HEK293 (cell line): ENCODE measurements at regions not wholly inside any gene's neighbourhood (a gene's known extent, or its start where the extent isn't known, plus 50 kb on each side); places are given as distances from the start of the nearest gene placed in this dataset.

Experiments
- CTCF ChIA-PET: fragments of 350-600 bp; formaldehyde crosslinking; extraction: SDS; loops from one replicate; lab custom pipeline; 2021; ENCODE audit warnings: antibody characterized with exemption; lab: Yijun Ruan, JAX
- POLR2A ChIA-PET: fragments of 300-600 bp; formaldehyde crosslinking; extraction: SDS; loops from one replicate; lab custom pipeline; 2020; ENCODE audit warnings: antibody characterized with exemption, inconsistent platforms; lab: Yijun Ruan, JAX
- H3K27ac ChIP-seq: fragments of 200-500 bp; sonication (Bioruptor generic); 2 replicates; pipeline ENCODE4 v1.5.1; 2014; ENCODE audit warnings: low read depth, low read length, control low read depth, inconsistent platforms; ENCODE audit errors: extremely low read depth
- H3K36me3 ChIP-seq, 2 experiments: fragments of 200-500 bp in 1 of 2; sonication (Bioruptor generic) in 1 of 2; 1 replicate in 1 of 2; 2 replicates in 1 of 2; pipeline ENCODE4 v1.5.1; 2014 to 2017; ENCODE audit warnings: inconsistent platforms in 2 of 2, low read length in 2 of 2; ENCODE audit not compliant: control insufficient read depth in 2 of 2, insufficient read depth in 1 of 2
- H3K4me1 ChIP-seq: fragments of 200-500 bp; sonication (Bioruptor generic); 2 replicates; pipeline ENCODE4 v1.5.1; 2014; ENCODE audit warnings: mild to moderate bottlenecking, low read length, inconsistent platforms; ENCODE audit not compliant: control insufficient read depth, insufficient read depth
- H3K4me3 ChIP-seq: 2 replicates; pipeline ENCODE4 v1.5.1; 2011; ENCODE audit warnings: low read depth, mild to moderate bottlenecking, control low read depth, low read length, moderate library complexity
- H3K9me3 ChIP-seq: fragments of 200-500 bp; sonication (Bioruptor generic); 2 replicates; pipeline ENCODE4 v1.5.1; 2014; ENCODE audit warnings: low read depth, low read length, inconsistent platforms; ENCODE audit not compliant: control insufficient read depth, insufficient read depth
- SP2 ChIP-seq: fragments of 450-650 bp; formaldehyde crosslinking; IDR thresholded peaks from 2 replicates; pipeline ENCODE4 v1.5.1; 2016; ENCODE audit warnings: missing biosample characterization, missing genetic modification characterization
- ZBTB20 ChIP-seq: fragments of 450-650 bp; formaldehyde crosslinking; IDR thresholded peaks from 2 replicates; pipeline ENCODE4 v1.5.1; 2016; ENCODE audit warnings: missing biosample characterization, missing genetic modification characterization
- ZIC2 ChIP-seq: fragments of 450-650 bp; formaldehyde crosslinking; IDR thresholded peaks from 2 replicates; pipeline ENCODE4 v1.5.1; 2016; ENCODE audit warnings: missing biosample characterization, missing genetic modification characterization
- ZNF140 ChIP-seq: fragments of 450-650 bp; formaldehyde crosslinking; IDR thresholded peaks from 2 replicates; pipeline ENCODE4 v1.5.1; 2016; ENCODE audit warnings: missing biosample characterization, missing genetic modification characterization
- ZNF214 ChIP-seq: fragments of 450-650 bp; formaldehyde crosslinking; IDR thresholded peaks from 2 replicates; pipeline ENCODE4 v1.5.1; 2017; ENCODE audit warnings: missing biosample characterization, mild to moderate bottlenecking, missing genetic modification characterization, borderline replicate concordance
- ZNF23 ChIP-seq: fragments of 450-650 bp; formaldehyde crosslinking; IDR thresholded peaks from 2 replicates; pipeline ENCODE4 v1.5.1; 2016; ENCODE audit warnings: missing biosample characterization, missing genetic modification characterization, borderline replicate concordance
- ZNF341 ChIP-seq: fragments of 450-650 bp; formaldehyde crosslinking; IDR thresholded peaks from 2 replicates; pipeline ENCODE4; 2016; ENCODE audit warnings: low read depth, missing biosample characterization, missing genetic modification characterization
- ZNF354C ChIP-seq: fragments of 450-650 bp; formaldehyde crosslinking; IDR thresholded peaks from 2 replicates; pipeline ENCODE4 v1.5.1; 2016; ENCODE audit warnings: missing biosample characterization, missing genetic modification characterization, low read depth, borderline replicate concordance
- ZNF558 ChIP-seq: fragments of 450-650 bp; formaldehyde crosslinking; IDR thresholded peaks from 2 replicates; pipeline ENCODE4 v1.5.1; 2016; ENCODE audit warnings: missing biosample characterization, missing genetic modification characterization
- ZNF561 ChIP-seq: fragments of 450-650 bp; IDR thresholded peaks from 2 replicates; pipeline ENCODE4 v1.5.1; 2018; ENCODE audit warnings: missing biosample characterization, missing genetic modification characterization, borderline replicate concordance
- ZNF571 ChIP-seq: fragments of 450-650 bp; formaldehyde crosslinking; IDR thresholded peaks from 2 replicates; pipeline ENCODE4 v1.5.0; 2017; ENCODE audit warnings: missing biosample characterization, missing genetic modification characterization
- ZNF701 ChIP-seq: fragments of 450-650 bp; formaldehyde crosslinking; IDR thresholded peaks from 2 replicates; pipeline ENCODE4 v1.5.1; 2016; ENCODE audit warnings: missing biosample characterization, missing genetic modification characterization
- ZSCAN23 ChIP-seq: fragments of 450-650 bp; formaldehyde crosslinking; IDR thresholded peaks from 2 replicates; pipeline ENCODE4 v1.5.1; 2016; ENCODE audit warnings: missing biosample characterization, missing genetic modification characterization
- TF ChIP-seq, protein P1 (sequence below): fragments of 450-650 bp; formaldehyde crosslinking; IDR thresholded peaks from 2 replicates; pipeline ENCODE4 v1.5.1; 2017; ENCODE audit warnings: missing biosample characterization, missing genetic modification characterization
- TF ChIP-seq, protein P2 (sequence below): fragments of 450-650 bp; formaldehyde crosslinking; IDR thresholded peaks from 2 replicates; pipeline ENCODE4 v1.5.1; 2017; ENCODE audit warnings: missing biosample characterization, missing genetic modification characterization
- TF ChIP-seq, protein P3 (sequence below): fragments of 450-650 bp; formaldehyde crosslinking; IDR thresholded peaks from 2 replicates; pipeline ENCODE4 v1.5.1; 2016; ENCODE audit warnings: missing biosample characterization, missing genetic modification characterization
- TF ChIP-seq, protein P4 (sequence below): fragments of 450-650 bp; formaldehyde crosslinking; IDR thresholded peaks from 2 replicates; pipeline ENCODE4 v1.5.1; 2016; ENCODE audit warnings: missing biosample characterization, missing genetic modification characterization
- TF ChIP-seq, protein P5 (sequence below): IDR thresholded peaks from 2 replicates; pipeline ENCODE4 v1.6.1; 2011; ENCODE audit warnings: mild to moderate bottlenecking, low read depth, low read length, borderline replicate concordance

DNA sequence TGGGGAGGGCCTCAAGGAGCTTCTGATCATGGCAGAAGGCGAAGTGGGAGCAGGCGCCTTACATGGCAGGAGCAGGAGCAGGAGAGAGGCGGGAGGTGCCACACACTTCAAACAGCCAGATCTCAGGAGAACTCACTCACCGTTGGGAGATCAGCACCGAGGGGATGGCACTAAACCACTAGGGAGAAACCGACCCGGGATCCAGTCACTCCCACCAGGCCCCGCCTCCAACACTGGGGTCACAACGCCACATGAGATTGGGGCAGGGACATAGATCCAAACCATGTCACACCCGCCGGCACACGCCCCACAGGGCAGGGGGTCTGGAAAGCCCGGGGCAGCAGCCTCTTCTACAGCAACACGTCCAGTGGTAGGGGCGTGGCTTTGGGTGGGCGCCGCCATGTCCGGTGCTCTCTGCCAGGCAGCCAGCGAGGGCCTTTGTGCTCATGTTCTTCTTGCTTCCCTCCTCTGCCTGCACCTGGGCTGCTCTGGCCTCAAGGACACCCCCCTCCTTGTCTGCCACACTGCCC, 233.8 kb upstream of the SHH start:
- TF ChIP-seq ZNF561 (tag by site-specific recombination) (no peak), ZNF341 (tag by site-specific recombination) (no peak), ZIC2 (tag by site-specific recombination) (no peak), ZNF571 (tag by site-specific recombination) (no peak), ZSCAN23 (tag by site-specific recombination) (no peak), ZNF558 (tag by site-specific recombination) (no peak), ZNF701 (tag by site-specific recombination) (no peak), ZNF354C (tag by site-specific recombination) (no peak), ZNF214 (tag by site-specific recombination) (no peak), ZBTB20 (tag by site-specific recombination) (no peak), ZNF140 (tag by site-specific recombination) (no peak), SP2 (no peak), ZNF23 (tag by site-specific recombination) (no peak)
- TF ChIP-seq, protein P1, sequence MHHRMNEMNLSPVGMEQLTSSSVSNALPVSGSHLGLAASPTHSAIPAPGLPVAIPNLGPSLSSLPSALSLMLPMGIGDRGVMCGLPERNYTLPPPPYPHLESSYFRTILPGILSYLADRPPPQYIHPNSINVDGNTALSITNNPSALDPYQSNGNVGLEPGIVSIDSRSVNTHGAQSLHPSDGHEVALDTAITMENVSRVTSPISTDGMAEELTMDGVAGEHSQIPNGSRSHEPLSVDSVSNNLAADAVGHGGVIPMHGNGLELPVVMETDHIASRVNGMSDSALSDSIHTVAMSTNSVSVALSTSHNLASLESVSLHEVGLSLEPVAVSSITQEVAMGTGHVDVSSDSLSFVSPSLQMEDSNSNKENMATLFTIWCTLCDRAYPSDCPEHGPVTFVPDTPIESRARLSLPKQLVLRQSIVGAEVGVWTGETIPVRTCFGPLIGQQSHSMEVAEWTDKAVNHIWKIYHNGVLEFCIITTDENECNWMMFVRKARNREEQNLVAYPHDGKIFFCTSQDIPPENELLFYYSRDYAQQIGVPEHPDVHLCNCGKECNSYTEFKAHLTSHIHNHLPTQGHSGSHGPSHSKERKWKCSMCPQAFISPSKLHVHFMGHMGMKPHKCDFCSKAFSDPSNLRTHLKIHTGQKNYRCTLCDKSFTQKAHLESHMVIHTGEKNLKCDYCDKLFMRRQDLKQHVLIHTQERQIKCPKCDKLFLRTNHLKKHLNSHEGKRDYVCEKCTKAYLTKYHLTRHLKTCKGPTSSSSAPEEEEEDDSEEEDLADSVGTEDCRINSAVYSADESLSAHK (tag by site-specific recombination), result no peak
- TF ChIP-seq, protein P2, sequence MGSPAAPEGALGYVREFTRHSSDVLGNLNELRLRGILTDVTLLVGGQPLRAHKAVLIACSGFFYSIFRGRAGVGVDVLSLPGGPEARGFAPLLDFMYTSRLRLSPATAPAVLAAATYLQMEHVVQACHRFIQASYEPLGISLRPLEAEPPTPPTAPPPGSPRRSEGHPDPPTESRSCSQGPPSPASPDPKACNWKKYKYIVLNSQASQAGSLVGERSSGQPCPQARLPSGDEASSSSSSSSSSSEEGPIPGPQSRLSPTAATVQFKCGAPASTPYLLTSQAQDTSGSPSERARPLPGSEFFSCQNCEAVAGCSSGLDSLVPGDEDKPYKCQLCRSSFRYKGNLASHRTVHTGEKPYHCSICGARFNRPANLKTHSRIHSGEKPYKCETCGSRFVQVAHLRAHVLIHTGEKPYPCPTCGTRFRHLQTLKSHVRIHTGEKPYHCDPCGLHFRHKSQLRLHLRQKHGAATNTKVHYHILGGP (tag by site-specific recombination), result no peak
- TF ChIP-seq, protein P3, sequence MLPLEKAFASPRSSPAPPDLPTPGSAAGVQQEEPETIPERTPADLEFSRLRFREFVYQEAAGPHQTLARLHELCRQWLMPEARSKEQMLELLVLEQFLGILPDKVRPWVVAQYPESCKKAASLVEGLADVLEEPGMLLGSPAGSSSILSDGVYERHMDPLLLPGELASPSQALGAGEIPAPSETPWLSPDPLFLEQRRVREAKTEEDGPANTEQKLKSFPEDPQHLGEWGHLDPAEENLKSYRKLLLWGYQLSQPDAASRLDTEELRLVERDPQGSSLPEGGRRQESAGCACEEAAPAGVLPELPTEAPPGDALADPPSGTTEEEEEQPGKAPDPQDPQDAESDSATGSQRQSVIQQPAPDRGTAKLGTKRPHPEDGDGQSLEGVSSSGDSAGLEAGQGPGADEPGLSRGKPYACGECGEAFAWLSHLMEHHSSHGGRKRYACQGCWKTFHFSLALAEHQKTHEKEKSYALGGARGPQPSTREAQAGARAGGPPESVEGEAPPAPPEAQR, result no peak
- TF ChIP-seq, protein P4, sequence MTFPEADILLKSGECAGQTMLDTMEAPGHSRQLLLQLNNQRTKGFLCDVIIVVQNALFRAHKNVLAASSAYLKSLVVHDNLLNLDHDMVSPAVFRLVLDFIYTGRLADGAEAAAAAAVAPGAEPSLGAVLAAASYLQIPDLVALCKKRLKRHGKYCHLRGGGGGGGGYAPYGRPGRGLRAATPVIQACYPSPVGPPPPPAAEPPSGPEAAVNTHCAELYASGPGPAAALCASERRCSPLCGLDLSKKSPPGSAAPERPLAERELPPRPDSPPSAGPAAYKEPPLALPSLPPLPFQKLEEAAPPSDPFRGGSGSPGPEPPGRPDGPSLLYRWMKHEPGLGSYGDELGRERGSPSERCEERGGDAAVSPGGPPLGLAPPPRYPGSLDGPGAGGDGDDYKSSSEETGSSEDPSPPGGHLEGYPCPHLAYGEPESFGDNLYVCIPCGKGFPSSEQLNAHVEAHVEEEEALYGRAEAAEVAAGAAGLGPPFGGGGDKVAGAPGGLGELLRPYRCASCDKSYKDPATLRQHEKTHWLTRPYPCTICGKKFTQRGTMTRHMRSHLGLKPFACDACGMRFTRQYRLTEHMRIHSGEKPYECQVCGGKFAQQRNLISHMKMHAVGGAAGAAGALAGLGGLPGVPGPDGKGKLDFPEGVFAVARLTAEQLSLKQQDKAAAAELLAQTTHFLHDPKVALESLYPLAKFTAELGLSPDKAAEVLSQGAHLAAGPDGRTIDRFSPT (tag by site-specific recombination), result no peak
- TF ChIP-seq, protein P5, sequence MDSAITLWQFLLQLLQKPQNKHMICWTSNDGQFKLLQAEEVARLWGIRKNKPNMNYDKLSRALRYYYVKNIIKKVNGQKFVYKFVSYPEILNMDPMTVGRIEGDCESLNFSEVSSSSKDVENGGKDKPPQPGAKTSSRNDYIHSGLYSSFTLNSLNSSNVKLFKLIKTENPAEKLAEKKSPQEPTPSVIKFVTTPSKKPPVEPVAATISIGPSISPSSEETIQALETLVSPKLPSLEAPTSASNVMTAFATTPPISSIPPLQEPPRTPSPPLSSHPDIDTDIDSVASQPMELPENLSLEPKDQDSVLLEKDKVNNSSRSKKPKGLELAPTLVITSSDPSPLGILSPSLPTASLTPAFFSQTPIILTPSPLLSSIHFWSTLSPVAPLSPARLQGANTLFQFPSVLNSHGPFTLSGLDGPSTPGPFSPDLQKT, result no peak
- POLR2A ChIA-PET, result no interaction called here
- H3K27ac ChIP-seq, result no peak overlapping the region
- H3K4me3 ChIP-seq, result no peak overlapping the region
- CTCF ChIA-PET, result no interaction called here
- H3K9me3 ChIP-seq, result no peaks in the 10 kb centered on the region
- H3K4me1 ChIP-seq, result no peaks in the 10 kb centered on the region
- no peaks in the 10 kb centered on the region for H3K36me3 ChIP-seq
